Activated CD4-positive, CD25-positive, alpha-beta regulatory T cell (primary cell): ENCODE measurements at regions not wholly inside any gene's neighbourhood (a gene's known extent, or its start where the extent isn't known, plus 50 kb on each side); places are given as distances from the start of the nearest gene placed in this dataset.

Experiments used
- DNase-seq, 4 experiments: peaks; one replicate each; lab custom pipeline; 2025; lab: John Stamatoyannopoulos, UW

GRCh38 chr20:17128206-17128605, 98.6 kb upstream of the PCSK2 start:
- no peak for DNase-seq

DNA sequence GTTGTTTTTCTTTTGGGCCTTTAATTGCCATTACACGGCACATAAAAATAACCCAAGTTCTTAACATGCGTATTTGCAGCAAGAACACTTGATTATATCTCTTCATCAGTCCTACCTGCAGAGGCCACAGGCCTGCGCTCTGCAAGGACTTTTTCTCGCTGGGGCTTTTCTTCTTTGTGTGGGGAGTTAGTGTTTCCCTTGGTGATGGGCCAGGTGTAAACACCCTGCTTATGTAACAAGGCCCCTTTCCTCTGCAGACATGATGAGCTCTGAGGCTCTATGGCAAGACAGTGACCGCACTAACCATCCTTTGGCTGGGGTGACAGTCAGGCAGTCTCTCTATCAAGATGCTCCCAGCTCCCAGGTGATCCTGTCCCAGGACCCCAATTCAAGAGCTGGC, 97.8 kb upstream of the PCSK2 start:
- DNase-seq, result no peak

DNA sequence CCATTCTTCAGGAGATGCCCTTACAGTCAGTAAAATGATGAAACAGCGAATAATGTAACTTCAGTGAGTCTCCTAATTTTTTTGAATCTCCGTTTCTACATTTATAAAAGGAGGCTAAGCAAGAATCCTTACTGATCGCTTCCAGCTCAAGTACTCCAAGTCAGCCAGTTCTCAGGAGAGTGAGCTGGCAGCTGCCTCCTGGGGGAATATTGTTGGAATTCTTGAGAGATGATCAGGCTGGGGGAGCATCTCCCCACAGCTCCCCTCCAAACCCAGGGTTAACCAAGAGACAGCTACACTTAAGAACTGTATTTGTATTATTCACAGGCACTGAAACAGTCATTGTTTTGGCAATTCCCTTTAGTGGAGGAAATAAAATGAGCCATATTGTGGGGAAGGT, 89.1 kb upstream of the PCSK2 start:
- DNase-seq, result no peak

DNA sequence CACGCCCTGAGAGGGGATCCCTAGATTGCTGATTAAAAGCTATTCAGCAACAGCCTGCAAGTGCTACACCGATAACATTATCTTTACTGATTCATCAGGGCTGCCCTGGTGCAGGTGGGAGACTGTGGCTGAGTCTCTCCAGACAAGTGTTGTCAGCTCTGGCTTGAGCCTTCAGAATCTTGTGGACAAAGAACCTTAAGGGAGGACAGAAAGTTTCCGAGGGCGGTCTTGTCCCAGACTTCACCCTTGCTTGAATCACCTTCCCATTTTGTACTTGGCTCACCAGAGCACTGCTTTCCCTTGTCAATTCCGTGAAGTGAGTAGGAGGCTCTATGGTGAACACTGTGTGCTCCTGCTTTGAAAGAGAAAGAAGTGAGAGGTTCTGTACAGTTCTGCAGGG, 88.6 kb upstream of the PCSK2 start:
- DNase-seq, result no peak

- no peak for DNase-seq
Observed at GRCh38 chr20:17140894-17141293, 85.9 kb upstream of the PCSK2 start.

GRCh38 chr20:17141568-17141967, 85.3 kb upstream of the PCSK2 start:
- no peak for DNase-seq

GRCh38 chr20:17142666-17143065, 84.2 kb upstream of the PCSK2 start:
- DNase-seq, result no peak

DNA sequence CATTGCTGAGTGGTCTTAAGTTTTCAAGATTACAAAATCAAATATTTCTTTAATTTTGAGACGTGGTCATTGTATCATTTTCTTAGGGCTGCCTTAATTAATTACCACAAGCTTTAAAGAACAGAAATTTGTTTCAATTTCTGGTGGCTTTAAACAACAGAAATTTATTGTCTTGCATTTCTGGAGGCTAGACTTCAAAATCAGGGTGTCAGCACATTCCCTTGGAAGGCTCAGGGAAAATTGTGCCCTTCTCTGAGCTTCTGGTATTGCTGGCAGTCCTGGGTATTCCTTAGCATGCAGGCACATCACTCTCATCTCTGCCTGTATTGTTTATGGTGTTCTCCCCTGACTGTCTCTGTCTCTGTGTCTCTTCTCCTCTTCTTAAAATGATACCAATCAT, 76.0 kb upstream of the PCSK2 start:
- no peak for DNase-seq

DNA sequence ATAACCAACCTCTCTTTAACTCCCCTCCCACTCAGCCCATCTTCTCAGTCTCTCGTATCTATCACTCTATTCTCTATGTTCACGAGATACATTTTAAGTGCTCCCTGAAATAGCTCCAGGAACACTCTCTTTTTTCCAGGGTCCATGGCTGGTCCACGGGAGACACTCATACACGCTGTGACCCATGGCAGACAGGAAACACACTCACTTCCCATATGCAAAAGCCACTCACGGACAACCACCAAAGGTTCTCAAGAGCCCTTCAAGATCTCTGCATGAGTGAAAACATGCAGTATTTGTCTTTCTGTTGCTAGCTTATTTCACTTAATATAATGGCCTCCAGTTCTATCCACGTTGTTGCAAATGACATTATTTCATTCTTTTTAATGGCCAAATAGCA, 71.4 kb upstream of the PCSK2 start:
- DNase-seq, result no peak

DNA sequence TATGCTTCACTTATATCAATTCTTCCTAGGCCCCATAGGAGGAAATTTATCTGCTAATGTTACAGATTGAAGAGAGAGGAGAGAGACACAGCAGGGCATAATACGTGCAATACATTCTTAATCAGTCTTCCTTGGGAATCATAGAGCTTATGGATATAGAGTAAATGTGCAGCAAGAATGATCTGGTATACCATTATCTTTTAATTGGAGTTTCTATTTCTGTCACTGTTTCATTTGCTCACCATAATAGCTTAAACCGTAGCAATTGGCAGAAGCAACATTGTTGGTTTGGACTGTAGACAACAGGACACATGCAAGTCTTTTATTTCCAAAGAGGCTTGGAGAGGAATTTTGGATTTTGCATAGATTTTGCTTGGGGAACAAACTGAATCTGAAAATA, 68.1 kb upstream of the PCSK2 start:
- DNase-seq, result no peak

GRCh38 chr20:17161673-17162481, 65.0 kb upstream of the PCSK2 start:
- DNase-seq, result no peak

- no peak for DNase-seq
Observed at GRCh38 chr20:17168026-17168612, 58.7 kb upstream of the PCSK2 start.

- DNase-seq, result no peak
Observed at GRCh38 chr20:17169585-17170136, 57.2 kb upstream of the PCSK2 start.

DNA sequence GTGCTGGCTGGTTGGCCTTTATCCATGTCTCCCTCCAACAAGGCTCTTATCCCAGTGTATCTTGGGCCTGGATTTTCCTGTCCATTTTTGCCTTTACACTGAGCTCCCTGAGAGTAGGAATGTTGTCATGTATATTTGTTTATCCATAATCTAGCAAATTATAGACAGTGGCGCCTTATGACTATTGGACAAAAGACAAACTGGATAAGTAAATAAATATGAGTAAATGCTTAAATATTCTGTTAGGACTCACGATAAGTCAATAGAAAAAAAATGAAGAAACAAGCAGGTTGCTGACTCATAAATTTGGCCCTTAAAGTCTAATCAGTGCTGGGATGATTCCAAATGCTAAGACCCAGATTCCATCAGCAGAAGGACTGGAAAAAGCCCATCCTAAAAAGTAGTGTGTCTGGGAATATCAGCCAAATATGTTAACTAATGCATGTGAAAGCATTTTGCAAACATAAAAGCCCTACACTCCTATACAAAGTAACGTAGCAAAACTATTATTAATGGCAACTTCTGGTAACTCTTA, 55.0 kb upstream of the PCSK2 start:
- DNase-seq, result no peak

- DNase-seq, result no peak
Observed at GRCh38 chr20:17172836-17173516, 53.9 kb upstream of the PCSK2 start.
